HUES64 (cell line): ENCODE measurements at regions not wholly inside any gene's neighbourhood (a gene's known extent, or its start where the extent isn't known, plus 50 kb on each side); places are given as distances from the start of the nearest gene placed in this dataset.
"Not testable (repeated sequence)": the region's sequence is repeated elsewhere in the genome, so short reads cannot be mapped to it uniquely, and the experiment has no call there.

Source experiments
- H3K27ac ChIP-seq: 2 replicates; pipeline ENCODE4 v1.7.0; 2013; ENCODE audit warnings: low read depth, low read length, inconsistent platforms
- H3K27me3 ChIP-seq: 2 replicates; pipeline ENCODE4 v1.6.1; 2013; ENCODE audit warnings: mild to moderate bottlenecking, low read length; ENCODE audit not compliant: insufficient read depth
- H3K36me3 ChIP-seq: 2 replicates; pipeline ENCODE4 v1.6.1; 2013; ENCODE audit warnings: mild to moderate bottlenecking, low read length; ENCODE audit not compliant: insufficient read depth
- H3K4me1 ChIP-seq: 2 replicates; pipeline ENCODE4 v1.6.1; 2013; ENCODE audit warnings: mild to moderate bottlenecking, low read length, moderate library complexity; ENCODE audit not compliant: insufficient read depth
- H3K4me3 ChIP-seq: 2 replicates; pipeline ENCODE4 v1.5.1; 2013; ENCODE audit warnings: mild to moderate bottlenecking, low read length, moderate library complexity
- H3K9ac ChIP-seq: 2 replicates; pipeline ENCODE4 v1.6.1; 2013; ENCODE audit warnings: mild to moderate bottlenecking, low read depth, low read length
- H3K9me3 ChIP-seq: 2 replicates; pipeline ENCODE4 v1.6.1; 2013; ENCODE audit warnings: low read depth, low read length; ENCODE audit not compliant: insufficient read depth
- WGBS: fragments of 150-250, 120-280 bp; methylation state at CpG from one replicate; pipeline ENCODE4 v1.1.7; 2013; ENCODE audit warnings: missing lambda C conversion rate; 5-methylcytosine and 5-hydroxymethylcytosine counted together

GRCh38 chrX:65971151-65971550, 68.7 kb downstream of the VSIG4 start:
- Histone ChIP-seq H3K9ac (no peak overlapping the region), H3K9me3 (no peaks in the 10 kb centered on the region), H3K27ac (no peak overlapping the region), H3K4me3 (no peak overlapping the region), H3K36me3 (no peaks in the 10 kb centered on the region), H3K4me1 (0 out of 2 replicates have a peak, but pooled peaks cover 2% of the 10 kb centered on the region), H3K27me3 (no peaks in the 10 kb centered on the region)
- 72% methylated on average over 14 of the region's 16 CpGs for WGBS

- not testable (repeated sequence) for H3K27me3 ChIP-seq, H3K9me3 ChIP-seq, H3K36me3 ChIP-seq, H3K9ac ChIP-seq, H3K27ac ChIP-seq, H3K4me1 ChIP-seq, H3K4me3 ChIP-seq
- WGBS, result 89% methylated on average over 2 of the region's 3 CpGs
Measured at GRCh38 chrX:65967159-65967558, 72.7 kb downstream of the VSIG4 start.

DNA sequence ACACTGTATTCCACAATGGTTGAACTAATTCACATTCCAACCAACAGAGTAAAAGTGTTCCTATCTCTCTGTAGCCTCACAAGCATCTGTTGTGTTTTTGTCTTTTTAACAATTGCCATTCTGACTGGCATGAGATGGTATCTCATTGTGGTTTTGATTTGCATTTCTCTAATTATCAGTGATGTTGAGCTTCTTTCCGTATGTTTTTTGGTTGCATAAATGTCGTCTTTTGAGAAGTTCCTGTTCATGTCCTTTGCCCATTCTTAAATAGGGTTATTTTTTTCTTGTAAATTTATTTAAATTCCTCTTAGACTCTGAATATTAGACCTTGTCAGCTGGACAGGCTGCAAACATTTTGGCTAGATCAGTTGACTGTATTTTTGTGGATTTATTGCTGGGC, 78.2 kb downstream of the VSIG4 start:
- Histone ChIP-seq H3K9ac (no peak overlapping the region), H3K27me3 (no peaks in the 10 kb centered on the region), H3K4me3 (no peak overlapping the region), H3K4me1 (no peaks in the 10 kb centered on the region), H3K36me3 (no peaks in the 10 kb centered on the region), H3K27ac (no peak overlapping the region), H3K9me3 (no peaks in the 10 kb centered on the region)
- no CpG with 5 or more reads among the region's 2 CpGs for WGBS

- H3K4me1 ChIP-seq, result no peaks in the 10 kb centered on the region
- H3K4me3 ChIP-seq, result no peak overlapping the region
- H3K27me3 ChIP-seq, result no peaks in the 10 kb centered on the region
- no CpG with 5 or more reads among the region's 1 CpG for WGBS
- no peak overlapping the region for H3K27ac ChIP-seq
- no peak overlapping the region for H3K9ac ChIP-seq
- H3K9me3 ChIP-seq, result 0 out of 2 replicates have a peak, but pooled peaks cover 2% of the 10 kb centered on the region
- no peaks in the 10 kb centered on the region for H3K36me3 ChIP-seq
Measured at GRCh38 chrX:65948103-65948502, 91.8 kb downstream of the VSIG4 start.

GRCh38 chrX:65941775-65942174, 98.1 kb downstream of the VSIG4 start:
- no peaks in the 10 kb centered on the region for H3K27me3 ChIP-seq
- H3K9ac ChIP-seq, result no peak overlapping the region
- whole genome bisulfite sequencing, result no CpG with 5 or more reads among the region's 1 CpG
- no peaks in the 10 kb centered on the region for H3K36me3 ChIP-seq
- H3K4me1 ChIP-seq, result no peaks in the 10 kb centered on the region
- 0 out of 2 replicates have a peak, but pooled peaks cover 2% of the 10 kb centered on the region for H3K9me3 ChIP-seq
- no peak overlapping the region for H3K27ac ChIP-seq
- H3K4me3 ChIP-seq, result no peak overlapping the region

- no CpG with 5 or more reads among the region's 2 CpGs for WGBS
- no peaks in the 10 kb centered on the region for H3K27me3 ChIP-seq
Measured at GRCh38 chrX:65933085-65933589, 106.7 kb downstream of the VSIG4 start.

DNA sequence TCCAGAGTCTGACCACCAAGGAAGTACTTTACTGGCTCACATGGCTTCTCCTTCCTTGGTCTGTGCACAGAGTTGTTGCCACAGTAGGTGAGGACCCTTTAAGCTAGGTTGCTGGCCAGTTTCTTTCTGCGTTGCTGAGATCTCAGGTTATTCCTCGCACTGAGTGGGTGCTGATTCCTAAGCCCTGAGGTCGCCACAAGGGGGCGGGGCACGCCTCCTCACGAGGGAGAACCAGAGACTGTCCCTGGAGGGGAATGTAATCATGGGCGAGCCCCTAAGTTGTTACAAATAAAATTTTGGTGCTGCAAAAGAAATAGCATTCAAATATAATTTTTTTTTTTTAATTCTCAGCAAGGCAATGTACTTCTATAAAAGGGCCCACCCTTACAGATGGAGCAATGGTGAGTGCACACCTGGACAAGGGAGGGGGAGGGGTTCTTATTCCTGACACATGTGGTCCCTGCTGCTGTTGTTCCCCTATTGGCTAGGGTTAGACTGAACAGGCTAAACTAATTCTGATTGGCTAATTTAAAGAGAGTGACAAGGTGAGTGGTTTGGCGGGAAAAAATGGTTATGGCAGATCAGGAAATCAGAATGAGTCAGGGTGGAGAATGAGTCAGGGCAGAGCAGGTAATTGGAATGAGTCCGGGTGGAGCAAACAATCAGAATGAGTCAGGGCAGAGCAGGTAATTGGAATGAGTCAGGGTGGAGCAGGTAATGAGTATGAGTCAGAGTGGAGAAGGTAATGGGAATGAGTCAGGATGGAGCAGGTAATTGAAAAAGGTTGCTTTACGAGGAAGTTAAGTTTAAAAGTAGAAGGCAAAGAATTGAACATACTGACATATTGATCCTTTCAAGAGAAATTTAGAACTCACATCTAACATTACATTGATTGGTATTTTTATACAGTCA, 107.5 kb downstream of the VSIG4 start:
- 90% methylated on average over 8 of the region's 10 CpGs for WGBS
- Histone ChIP-seq H3K4me1 (no peaks in the 10 kb centered on the region), H3K27me3 (no peaks in the 10 kb centered on the region), H3K27ac (no peak overlapping the region), H3K9me3 (0 out of 2 replicates have a peak, but pooled peaks cover 8% of the 10 kb centered on the region), H3K4me3 (no peak overlapping the region), H3K36me3 (no peaks in the 10 kb centered on the region), H3K9ac (no peak overlapping the region)

More at GRCh38 chrX:65933085-65933589, 106.7 kb downstream of the VSIG4 start:
- no peak overlapping the region for H3K27ac ChIP-seq
- no peaks in the 10 kb centered on the region for H3K4me1 ChIP-seq
- no peak overlapping the region for H3K4me3 ChIP-seq
- H3K9ac ChIP-seq, result no peak overlapping the region
- no peaks in the 10 kb centered on the region for H3K36me3 ChIP-seq
- 0 out of 2 replicates have a peak, but pooled peaks cover 8% of the 10 kb centered on the region for H3K9me3 ChIP-seq

DNA sequence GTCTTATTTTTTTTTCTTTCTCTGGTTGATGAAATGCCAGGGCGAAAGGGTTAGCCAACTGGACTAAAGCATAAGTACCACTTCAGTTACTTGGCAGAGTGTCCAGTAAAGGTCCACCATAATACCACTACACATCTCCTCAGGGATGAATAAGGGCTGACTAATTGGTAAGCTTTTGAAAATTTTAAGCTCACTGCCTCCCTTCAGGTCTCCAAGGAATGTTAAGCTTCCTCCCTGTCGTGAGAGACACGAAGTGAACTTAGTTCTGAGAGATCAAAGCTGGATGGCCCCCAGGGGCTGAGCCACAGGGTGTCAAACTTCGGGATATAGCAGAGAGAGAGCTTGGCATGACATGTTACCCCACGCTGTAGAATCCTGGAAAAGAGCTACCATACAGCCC, 111.4 kb downstream of the VSIG4 start:
- H3K27me3 ChIP-seq, result no peaks in the 10 kb centered on the region
- WGBS, result 45% methylated on average over 4 of the region's 5 CpGs
- no peaks in the 10 kb centered on the region for H3K4me1 ChIP-seq
- no peak overlapping the region for H3K9ac ChIP-seq
- H3K9me3 ChIP-seq, result 0 out of 2 replicates have a peak, but pooled peaks cover 5% of the 10 kb centered on the region
- H3K27ac ChIP-seq, result no peak overlapping the region
- H3K36me3 ChIP-seq, result no peaks in the 10 kb centered on the region
- H3K4me3 ChIP-seq, result no peak overlapping the region

DNA sequence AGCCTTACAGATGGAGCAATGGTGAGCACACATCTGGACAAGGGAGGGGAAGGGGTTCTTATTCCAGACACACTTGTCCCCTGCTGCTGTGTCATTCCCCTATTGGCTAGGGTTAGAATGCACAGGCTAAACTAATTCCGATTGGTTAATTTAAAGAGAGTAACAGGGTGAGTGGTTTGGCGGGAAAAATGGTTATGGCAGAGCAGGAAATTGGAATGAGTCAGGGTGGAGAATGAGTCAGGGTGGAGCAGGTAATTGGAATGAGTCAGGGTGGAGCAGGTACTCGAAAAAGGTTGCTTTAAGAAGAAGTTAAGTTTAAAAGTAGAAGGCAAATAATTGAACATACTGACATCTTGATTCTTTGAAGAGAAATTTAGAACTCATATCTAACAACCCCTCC, 112.5 kb downstream of the VSIG4 start:
- H3K4me3 ChIP-seq, H3K9ac ChIP-seq, H3K4me1 ChIP-seq, H3K36me3 ChIP-seq, H3K27me3 ChIP-seq, H3K27ac ChIP-seq, H3K9me3 ChIP-seq: not testable (repeated sequence)
- 93% methylated on average over 3 of the region's 3 CpGs for WGBS

- H3K4me1 ChIP-seq, result no peaks in the 10 kb centered on the region
- H3K9ac ChIP-seq, result no peak overlapping the region
- H3K27me3 ChIP-seq, result no peaks in the 10 kb centered on the region
- no peaks in the 10 kb centered on the region for H3K9me3 ChIP-seq
- no peak overlapping the region for H3K27ac ChIP-seq
- WGBS, result 87% methylated on average over 5 of the region's 5 CpGs
- no peaks in the 10 kb centered on the region for H3K36me3 ChIP-seq
- H3K4me3 ChIP-seq, result no peak overlapping the region
Measured at GRCh38 chrX:65926095-65927019, 113.5 kb downstream of the VSIG4 start.

DNA sequence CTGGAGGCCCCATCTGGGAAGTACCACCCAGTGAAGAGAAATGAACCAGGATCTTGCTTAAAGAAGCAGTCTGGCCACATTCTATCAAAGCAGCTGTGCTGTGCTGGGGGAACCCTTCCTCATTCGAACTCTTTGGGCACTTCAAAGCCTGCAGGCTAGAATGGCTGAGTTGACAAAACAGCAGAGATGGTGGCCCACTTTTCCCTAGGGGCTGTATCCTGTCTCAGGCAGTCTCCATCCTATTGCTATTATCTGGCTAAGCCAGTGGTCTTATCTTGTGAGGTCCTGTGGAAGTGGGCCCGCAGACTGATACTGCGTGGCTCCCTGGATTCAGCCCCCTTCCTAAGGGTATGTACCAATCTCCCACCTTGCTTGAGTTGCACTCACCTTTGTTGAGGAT, 114.3 kb downstream of the VSIG4 start:
- no peak overlapping the region for H3K27ac ChIP-seq
- no peaks in the 10 kb centered on the region for H3K9me3 ChIP-seq
- H3K4me3 ChIP-seq, result no peak overlapping the region
- H3K4me1 ChIP-seq, result no peaks in the 10 kb centered on the region; the same call in none of the 2 replicates
- 94% methylated on average over 2 of the region's 3 CpGs for WGBS
- H3K36me3 ChIP-seq, result no peaks in the 10 kb centered on the region
- no peaks in the 10 kb centered on the region for H3K27me3 ChIP-seq
- H3K9ac ChIP-seq, result no peak overlapping the region
